NCI-H2171 treated with DMSO at 0.1 percent for 48 hours (cell line): ENCODE measurements at regions not wholly inside any gene's neighbourhood (a gene's known extent, or its start where the extent isn't known, plus 50 kb on each side); places are given as distances from the start of the nearest gene placed in this dataset.
"Not testable (repeated sequence)": the region's sequence is repeated elsewhere in the genome, so short reads cannot be mapped to it uniquely, and the experiment has no call there.

Experiments used
- DNase-seq: peaks from one replicate; lab custom pipeline; 2025; lab: John Stamatoyannopoulos, UW

GRCh38 chr16:59634004-59634579 lies 900.0 kb upstream of the GOT2 start:
- DNase-seq: no peak

GRCh38 chr16:59632276-59632855 lies 898.2 kb upstream of the GOT2 start:
- DNase-seq: no peak

- not testable (repeated sequence) for DNase-seq
Observed at GRCh38 chr16:59624381-59624780, 890.3 kb upstream of the GOT2 start.

GRCh38 chr16:59614466-59615240 lies 880.5 kb upstream of the GOT2 start:
- DNase-seq: no peak

- not testable (repeated sequence) for DNase-seq
Observed at GRCh38 chr16:59612910-59613620, 878.9 kb upstream of the GOT2 start.

- DNase-seq: no peak
Observed at GRCh38 chr16:59612094-59612493, 878.0 kb upstream of the GOT2 start.

- DNase-seq: no peak
Observed at GRCh38 chr16:59611556-59611955, 877.4 kb upstream of the GOT2 start.

GRCh38 chr16:59605706-59606105 lies 871.6 kb upstream of the GOT2 start:
- no peak for DNase-seq

- DNase-seq: no peak
Observed at GRCh38 chr16:59604354-59604753, 870.2 kb upstream of the GOT2 start.

- no peak for DNase-seq
Observed at GRCh38 chr16:59601452-59601851, 867.3 kb upstream of the GOT2 start.

- DNase-seq: no peak
Observed at GRCh38 chr16:59597269-59597668, 863.2 kb upstream of the GOT2 start.

- DNase-seq: no peak
Observed at GRCh38 chr16:59596693-59597092, 862.6 kb upstream of the GOT2 start.

- no peak for DNase-seq
Observed at GRCh38 chr16:59593194-59593661, 859.1 kb upstream of the GOT2 start.

GRCh38 chr16:59591480-59591879 lies 857.4 kb upstream of the GOT2 start:
- DNase-seq: no peak

- no peak for DNase-seq
Observed at GRCh38 chr16:59590845-59591244, 856.7 kb upstream of the GOT2 start.

GRCh38 chr16:59586331-59586730 lies 852.2 kb upstream of the GOT2 start:
- no peak for DNase-seq

GRCh38 chr16:59574296-59574695 lies 840.2 kb upstream of the GOT2 start:
- DNase-seq: no peak

- DNase-seq: no peak
Observed at GRCh38 chr16:59573528-59574271, 839.6 kb upstream of the GOT2 start.

GRCh38 chr16:59567496-59567895 lies 833.4 kb upstream of the GOT2 start:
- DNase-seq: no peak

- DNase-seq: no peak
Observed at GRCh38 chr16:59566446-59566845, 832.3 kb upstream of the GOT2 start.

- no peak for DNase-seq
Observed at GRCh38 chr16:59558679-59559078, 824.6 kb upstream of the GOT2 start.

- no peak for DNase-seq
Observed at GRCh38 chr16:59552164-59552563, 818.0 kb upstream of the GOT2 start.
